Keratinocyte (primary cell): ENCODE measurements at regions not wholly inside any gene's neighbourhood (a gene's known extent, or its start where the extent isn't known, plus 50 kb on each side); places are given as distances from the start of the nearest gene placed in this dataset.

Source experiments
- DNase-seq: peaks from one replicate; pipeline ENCODE4 v3.0.0-alpha.2; 2011; ENCODE audit warnings: low read depth, missing footprints, low spot score
- FAIRE-seq: peaks from 2 replicates; lab custom pipeline; 2011; peaks lifted over from hg19 to GRCh38; lab: Jason Lieb, UNC
- H2AFZ ChIP-seq: 2 replicates; pipeline ENCODE4 v1.6.0; 2012; ENCODE audit warnings: low read length, control low read depth, inconsistent platforms; ENCODE audit not compliant: control insufficient read depth
- H3K27ac ChIP-seq: 2 replicates; pipeline ENCODE4 v1.5.1; 2011; ENCODE audit warnings: low read length; ENCODE audit not compliant: control insufficient read depth, insufficient read depth
- H3K27me3 ChIP-seq: 3 replicates; pipeline ENCODE4 v1.6.0; 2011; ENCODE audit warnings: low read length; ENCODE audit not compliant: control insufficient read depth, insufficient read depth; ENCODE audit errors: extremely low read depth
- H3K36me3 ChIP-seq, 2 experiments: 2 replicates in 1 of 2; 3 replicates in 1 of 2; pipeline ENCODE4 v1.5.1; 2011; ENCODE audit warnings: low read length in 2 of 2, mild to moderate bottlenecking in 1 of 2; ENCODE audit not compliant: control insufficient read depth in 2 of 2, insufficient read depth in 2 of 2; ENCODE audit errors: extremely low read depth in 1 of 2
- H3K4me1 ChIP-seq: 3 replicates; pipeline ENCODE4 v1.5.1; 2011; ENCODE audit warnings: low read length; ENCODE audit not compliant: control insufficient read depth, insufficient read depth; ENCODE audit errors: extremely low read depth
- H3K4me2 ChIP-seq: 3 replicates; pipeline ENCODE4 v1.6.0; 2011; ENCODE audit warnings: low read depth, low read length; ENCODE audit not compliant: control insufficient read depth, insufficient read depth; ENCODE audit errors: extremely low read depth
- H3K4me3 ChIP-seq, 3 experiments: fragments of 200-600 bp in 1 of 3; sonication (generic) in 1 of 3; 2 replicates in 2 of 3; 3 replicates in 1 of 3; pipeline ENCODE4 v1.5.1; 2011 to 2016; ENCODE audit warnings: low read length in 3 of 3, mild to moderate bottlenecking in 3 of 3, control low read depth in 2 of 3, inconsistent platforms in 1 of 3, low read depth in 1 of 3, mixed read lengths in 1 of 3, mixed run types in 1 of 3, moderate library complexity in 1 of 3; ENCODE audit not compliant: control insufficient read depth in 2 of 3, insufficient read depth in 2 of 3; ENCODE audit errors: extremely low read depth in 1 of 3
- H3K79me2 ChIP-seq: 2 replicates; pipeline ENCODE4 v1.6.0; 2012; ENCODE audit warnings: low read length; ENCODE audit not compliant: control insufficient read depth, insufficient read depth
- H3K9ac ChIP-seq: 3 replicates; pipeline ENCODE4 v1.6.0; 2011; ENCODE audit warnings: low read length; ENCODE audit not compliant: control insufficient read depth, insufficient read depth; ENCODE audit errors: extremely low read depth
- H3K9me1 ChIP-seq: 3 replicates; pipeline ENCODE4 v1.6.0; 2011; ENCODE audit warnings: low read length; ENCODE audit not compliant: control insufficient read depth, insufficient read depth; ENCODE audit errors: extremely low read depth
- H3K9me3 ChIP-seq: 2 replicates; pipeline ENCODE4 v1.5.1; 2012; ENCODE audit warnings: low read depth, low read length; ENCODE audit not compliant: control insufficient read depth
- H4K20me1 ChIP-seq: 3 replicates; pipeline ENCODE4 v1.6.0; 2011; ENCODE audit warnings: low read length; ENCODE audit not compliant: control insufficient read depth, insufficient read depth; ENCODE audit errors: extremely low read depth
- CTCF ChIP-seq, 3 experiments: IDR thresholded peaks in 1 of 3; conservative IDR thresholded peaks in 1 of 3; optimal IDR thresholded peaks in 1 of 3; 2 replicates in 2 of 3; 3 replicates in 1 of 3; pipeline versions ENCODE3 to v1.5.1; 2011; ENCODE audit warnings: low read length in 3 of 3, mild to moderate bottlenecking in 3 of 3, moderate library complexity in 2 of 3, control low read depth in 1 of 3, inconsistent platforms in 1 of 3; ENCODE audit not compliant: insufficient read depth in 2 of 3; ENCODE audit errors: extremely low read depth in 1 of 3
- EZH2 ChIP-seq: IDR thresholded peaks from one replicate; pipeline ENCODE4 v1.6.1; 2012; ENCODE audit warnings: inconsistent platforms, mild to moderate bottlenecking, low read length, moderate library complexity
- dilution Hi-C: fragments of 300-500 bp; cut with MboI; formaldehyde crosslinking; loops from one replicate; pipeline ENCODE4 v1.7.0; 2020; ENCODE audit warnings: low sequenced_read_pairs; ENCODE audit not compliant: extremely low pct_ligation_motif_present

- dilution Hi-C loops, result no loop called here
- DNase-seq (no peak), FAIRE-seq (no peak)
- H3K4me1 ChIP-seq, result no peaks in the 10 kb centered on the region
- no peak overlapping the region for H3K4me3 ChIP-seq
- no peak overlapping the region for H3K4me2 ChIP-seq
- H4K20me1 ChIP-seq, result no peaks in the 10 kb centered on the region
- no peaks in the 10 kb centered on the region for H3K9me3 ChIP-seq
- H3K9ac ChIP-seq, result no peak overlapping the region
- no peaks in the 10 kb centered on the region for H3K36me3 ChIP-seq
- H3K79me2 ChIP-seq, result no peaks in the 10 kb centered on the region
- no peak overlapping the region for H3K27ac ChIP-seq
- no peaks in the 10 kb centered on the region for H3K27me3 ChIP-seq
- no peak for TF ChIP-seq CTCF (optimal IDR thresholded peaks at IDR 0.05 in 1 of 3, IDR thresholded peaks at IDR 0.05 in 1 of 3, conservative IDR thresholded peaks at IDR 0.05 in 1 of 3; ENCODE audit: extremely low read depth in 1 of 3, insufficient read depth in 2 of 3, low read length in 3 of 3)
- no peak for TF ChIP-seq EZH2
- no peak overlapping the region for H2AFZ ChIP-seq
- no peaks in the 10 kb centered on the region for H3K9me1 ChIP-seq
Observed at GRCh38 chr12:74915718-74916117, 293.9 kb downstream of the KCNC2 start.

- no peaks in the 10 kb centered on the region for H3K79me2 ChIP-seq
- no peak overlapping the region for H2AFZ ChIP-seq
- H4K20me1 ChIP-seq, result no peaks in the 10 kb centered on the region
- no peaks in the 10 kb centered on the region for H3K9me1 ChIP-seq
- H3K4me1 ChIP-seq, result no peaks in the 10 kb centered on the region
- TF ChIP-seq EZH2 (no peak), CTCF (optimal IDR thresholded peaks at IDR 0.05 in 1 of 3, IDR thresholded peaks at IDR 0.05 in 1 of 3, conservative IDR thresholded peaks at IDR 0.05 in 1 of 3; ENCODE audit: extremely low read depth in 1 of 3, insufficient read depth in 2 of 3, low read length in 3 of 3) (no peak)
- no peaks in the 10 kb centered on the region for H3K36me3 ChIP-seq
- dilution Hi-C loops, result no loop called here
- H3K9me3 ChIP-seq, result no peaks in the 10 kb centered on the region
- FAIRE-seq (no peak), DNase-seq (no peak)
- no peak overlapping the region for H3K4me2 ChIP-seq
- H3K27me3 ChIP-seq, result no peaks in the 10 kb centered on the region
- no peak overlapping the region for H3K4me3 ChIP-seq
- no peak overlapping the region for H3K27ac ChIP-seq
- no peak overlapping the region for H3K9ac ChIP-seq
Observed at GRCh38 chr12:74917743-74918142, 291.9 kb downstream of the KCNC2 start.
